OCI-LY7 (cell line): ENCODE measurements at regions not wholly inside any gene's neighbourhood (a gene's known extent, or its start where the extent isn't known, plus 50 kb on each side); places are given as distances from the start of the nearest gene placed in this dataset.

Experiments used
- CTCF ChIP-seq: fragments of 200-600 bp; sonication (generic); conservative IDR thresholded peaks from 2 replicates; pipeline ENCODE4 v1.5.1; 2014; ENCODE audit warnings: mild to moderate bottlenecking, antibody characterized with exemption, low read length, moderate library complexity, mixed read lengths
- EZH2phosphoT487 ChIP-seq: fragments of 200-600 bp; sonication (generic); IDR thresholded peaks from 2 replicates; pipeline ENCODE4 v1.6.1; 2018; ENCODE audit warnings: low read depth, borderline replicate concordance, mild to moderate bottlenecking, mixed run types, antibody characterized with exemption, low read length, moderate library complexity, mixed read lengths

- TF ChIP-seq CTCF, result no peak
- no peak for TF ChIP-seq EZH2phosphoT487
Measured at GRCh38 chr20:22529150-22530019, 55.0 kb downstream of the FOXA2 start.
